Endothelial cell (in vitro differentiated cells): ENCODE measurements at regions not wholly inside any gene's neighbourhood (a gene's known extent, or its start where the extent isn't known, plus 50 kb on each side); places are given as distances from the start of the nearest gene placed in this dataset.

ENCODE experiments used
- DNase-seq: peaks from one replicate; pipeline ENCODE4 v3.0.0; 2021; ENCODE audit warnings: low spot score
- H3K27ac Mint-ChIP-seq: one replicate; pipeline ENCODE4 v1.8.0; 2021; ENCODE audit warnings: mixed read lengths, inconsistent platforms; ENCODE audit not compliant: unreplicated experiment
- H3K27me3 Mint-ChIP-seq: one replicate; pipeline ENCODE4 v1.8.0; 2021; ENCODE audit warnings: mild to moderate bottlenecking, moderate library complexity, mixed read lengths, inconsistent platforms; ENCODE audit not compliant: unreplicated experiment
- H3K36me3 Mint-ChIP-seq: one replicate; pipeline ENCODE4 v1.8.0; 2021; ENCODE audit warnings: mild to moderate bottlenecking, low read depth, mixed read lengths, inconsistent platforms; ENCODE audit not compliant: unreplicated experiment
- H3K4me1 Mint-ChIP-seq: one replicate; pipeline ENCODE4 v1.8.0; 2021; ENCODE audit warnings: mild to moderate bottlenecking, mixed read lengths, inconsistent platforms; ENCODE audit not compliant: unreplicated experiment
- H3K4me3 Mint-ChIP-seq: one replicate; pipeline ENCODE4 v1.8.0; 2021; ENCODE audit warnings: mild to moderate bottlenecking, mixed read lengths, inconsistent platforms; ENCODE audit not compliant: unreplicated experiment
- H3K9me3 Mint-ChIP-seq: one replicate; pipeline ENCODE4 v1.8.0; 2021; ENCODE audit warnings: mixed read lengths, inconsistent platforms; ENCODE audit not compliant: unreplicated experiment
- CTCF ChIP-seq: fragments of 200-600 bp; sonication (generic); IDR thresholded peaks from one replicate; pipeline ENCODE4 v1.5.0; 2021; ENCODE audit warnings: antibody characterized with exemption; ENCODE audit not compliant: unreplicated experiment

DNA sequence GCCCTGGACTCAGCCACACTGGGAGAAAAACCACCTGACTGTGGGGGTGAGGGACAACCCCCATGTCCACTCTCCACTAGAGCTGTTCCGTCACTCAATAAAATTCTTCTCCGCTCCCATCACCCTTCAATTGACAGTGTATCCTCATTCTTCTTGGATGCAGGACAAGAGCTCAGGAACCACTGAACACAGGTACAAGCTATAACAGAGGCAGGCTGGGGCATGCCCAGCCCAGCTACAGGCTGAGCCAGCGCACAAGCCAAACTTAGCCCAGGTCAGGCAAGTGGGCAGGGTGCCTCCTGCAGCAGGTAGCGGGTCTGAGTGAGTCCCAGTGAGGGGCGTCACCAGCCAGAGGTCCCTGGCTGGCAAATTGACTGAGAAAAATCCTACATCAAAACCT lies 183.4 kb downstream of the HINT1 start:
- H3K4me3 Mint-ChIP-seq: no peak overlapping the region
- no peak for TF ChIP-seq CTCF
- H3K9me3 Mint-ChIP-seq: peaks cover 4% of the 10 kb centered on the region
- DNase-seq: no peak
- H3K4me1 Mint-ChIP-seq: no peaks in the 10 kb centered on the region
- H3K36me3 Mint-ChIP-seq: peaks cover 7% of the 10 kb centered on the region
- no peaks in the 10 kb centered on the region for H3K27me3 Mint-ChIP-seq
- H3K27ac Mint-ChIP-seq: no peak overlapping the region

DNA sequence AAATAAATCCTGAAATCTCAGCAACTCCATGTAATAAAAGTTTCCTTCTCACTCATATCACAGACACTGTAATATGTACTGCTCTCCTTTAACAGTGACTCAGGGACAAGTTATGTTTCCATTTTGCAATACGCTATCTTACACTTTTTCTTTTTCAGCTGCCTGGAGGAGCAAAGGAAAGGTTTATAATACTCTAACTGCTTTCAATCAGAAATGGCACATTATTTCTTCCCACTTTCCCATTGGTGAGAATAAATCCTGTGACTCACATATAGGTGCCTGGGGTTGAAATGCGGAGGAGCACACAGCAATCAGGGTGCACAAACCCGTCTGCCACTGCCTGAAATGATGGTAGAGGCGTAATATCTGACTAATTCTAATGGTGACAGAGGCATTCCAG lies 186.6 kb downstream of the HINT1 start:
- Mint-ChIP-seq H3K36me3 (peaks cover 7% of the 10 kb centered on the region), H3K27me3 (no peaks in the 10 kb centered on the region), H3K9me3 (peaks cover 4% of the 10 kb centered on the region), H3K4me1 (no peaks in the 10 kb centered on the region), H3K4me3 (no peak overlapping the region), H3K27ac (no peak overlapping the region)
- no peak for TF ChIP-seq CTCF
- DNase-seq: no peak

DNA sequence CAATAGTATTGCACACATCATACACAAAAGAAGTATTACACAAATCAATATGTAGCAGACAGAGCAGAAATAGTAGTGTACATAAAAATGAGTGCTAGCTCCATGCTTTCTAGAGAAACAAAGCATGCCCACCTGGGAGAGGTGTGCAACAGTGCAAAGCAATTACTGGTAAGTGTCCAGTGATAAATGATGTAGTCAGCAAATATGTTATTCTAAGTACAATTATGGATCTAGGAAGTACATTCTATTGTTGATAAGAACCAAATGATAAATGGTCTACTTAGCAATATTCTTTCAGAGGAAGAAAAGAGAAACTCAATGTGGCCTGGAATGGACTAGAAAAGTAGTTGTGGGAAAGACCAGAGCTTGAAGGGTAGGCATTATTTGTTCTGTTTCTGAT lies 188.6 kb downstream of the HINT1 start:
- Mint-ChIP-seq H3K4me1 (no peaks in the 10 kb centered on the region), H3K27me3 (no peaks in the 10 kb centered on the region), H3K4me3 (no peak overlapping the region), H3K27ac (no peak overlapping the region), H3K36me3 (peaks cover 4% of the 10 kb centered on the region), H3K9me3 (peaks cover 3% of the 10 kb centered on the region)
- DNase-seq: no peak
- TF ChIP-seq CTCF: no peak

DNA sequence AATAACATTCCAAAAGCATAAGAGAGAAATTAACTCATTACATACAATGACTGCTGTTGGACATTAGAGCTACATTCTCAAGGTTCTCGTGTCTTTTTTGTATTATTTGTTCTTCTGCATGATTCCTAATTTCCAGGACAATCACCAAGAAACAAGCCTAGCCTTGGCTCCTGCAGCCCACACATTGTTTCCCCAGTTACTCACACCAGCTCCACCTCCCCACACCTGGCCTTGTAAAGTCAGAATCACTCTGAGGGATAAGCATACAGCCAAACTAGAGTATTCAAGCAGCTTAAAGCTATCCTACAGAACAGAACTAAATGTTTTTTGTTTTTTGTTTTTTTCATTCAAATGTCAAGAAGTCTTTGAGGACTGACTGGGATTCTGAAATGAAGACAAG lies 189.2 kb downstream of the HINT1 start:
- DNase-seq: no peak

DNA sequence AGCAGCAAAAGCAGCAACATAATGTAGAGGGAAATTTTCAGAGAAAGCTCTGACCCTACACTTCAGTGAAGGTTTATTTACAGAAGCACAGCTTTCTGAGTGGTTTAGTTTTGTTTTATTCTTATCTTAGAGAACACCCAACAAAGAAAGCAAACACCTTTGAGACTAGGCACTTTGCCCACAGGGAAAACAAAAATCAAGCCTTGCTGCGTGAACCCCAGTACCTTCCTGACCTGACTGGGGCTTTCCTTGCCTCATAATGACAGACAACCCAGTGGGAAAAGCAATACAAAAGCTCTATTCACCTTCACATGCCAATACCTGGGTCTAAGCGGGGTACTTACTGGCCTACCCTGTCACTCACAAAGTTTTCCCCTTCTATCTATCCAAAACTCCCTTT lies 189.8 kb downstream of the HINT1 start:
- peaks cover under 1% of the 10 kb centered on the region for H3K36me3 Mint-ChIP-seq
- no peak for DNase-seq
- H3K9me3 Mint-ChIP-seq: no peaks in the 10 kb centered on the region
- no peaks in the 10 kb centered on the region for H3K4me1 Mint-ChIP-seq
- H3K27me3 Mint-ChIP-seq: no peaks in the 10 kb centered on the region
- TF ChIP-seq CTCF: no peak
- no peak overlapping the region for H3K27ac Mint-ChIP-seq
- no peak overlapping the region for H3K4me3 Mint-ChIP-seq

More for the DNA sequence above, 189.2 kb downstream of the HINT1 start:
- Mint-ChIP-seq H3K4me3 (no peak overlapping the region), H3K9me3 (no peaks in the 10 kb centered on the region), H3K27me3 (no peaks in the 10 kb centered on the region), H3K36me3 (no peaks in the 10 kb centered on the region), H3K4me1 (no peaks in the 10 kb centered on the region), H3K27ac (no peak overlapping the region)
- TF ChIP-seq CTCF: no peak
